H1 (cell line): ENCODE measurements at regions not wholly inside any gene's neighbourhood (a gene's known extent, or its start where the extent isn't known, plus 50 kb on each side); places are given as distances from the start of the nearest gene placed in this dataset.

Source experiments
- BRCA1 ChIP-seq: IDR thresholded peaks from 2 replicates; pipeline ENCODE4 v1.6.1; 2012; ENCODE audit warnings: low read depth, low read length, improper control_type of control experiment
- CTCF ChIP-seq, 3 experiments: IDR thresholded peaks; 1 replicate in 2 of 3; 2 replicates in 1 of 3; pipeline versions ENCODE4 v1.5.1 to v1.6.1; 2011; ENCODE audit warnings: low read length in 3 of 3, mild to moderate bottlenecking in 3 of 3, inconsistent platforms in 2 of 3, low read depth in 1 of 3, moderate library complexity in 1 of 3; ENCODE audit not compliant: insufficient read depth in 1 of 3; ENCODE audit errors: control extremely low read depth in 1 of 3
- E2F6 ChIP-seq: IDR thresholded peaks from 2 replicates; pipeline ENCODE4 v1.6.1; 2012; ENCODE audit warnings: inconsistent platforms
- EGR1 ChIP-seq: IDR thresholded peaks from 2 replicates; pipeline ENCODE4 v1.6.1; 2011; ENCODE audit warnings: low read depth, low read length, borderline replicate concordance
- EZH2 ChIP-seq: fragments of 200-600 bp; sonication (generic); IDR thresholded peaks from 2 replicates; pipeline ENCODE4 v1.7.1; 2012; ENCODE audit warnings: low read depth, mild to moderate bottlenecking, moderate library complexity, low read length, inconsistent platforms; ENCODE audit not compliant: severe bottlenecking
- KDM5A ChIP-seq: fragments of 200-600 bp; IDR thresholded peaks from 2 replicates; pipeline ENCODE4 v1.7.1; 2012; ENCODE audit warnings: mild to moderate bottlenecking, low read length, inconsistent platforms, mixed read lengths
- POLR2A ChIP-seq, 2 experiments: IDR thresholded peaks; 1 replicate in 1 of 2; 2 replicates in 1 of 2; pipeline ENCODE4 v1.6.1; 2011; ENCODE audit warnings: low read depth in 2 of 2, low read length in 2 of 2, mild to moderate bottlenecking in 2 of 2; ENCODE audit errors: control extremely low read depth in 1 of 2
- POLR2AphosphoS5 ChIP-seq: IDR thresholded peaks from 2 replicates; pipeline ENCODE4 v1.6.1; 2011; ENCODE audit warnings: low read depth, low read length
- SIRT6 ChIP-seq: IDR thresholded peaks from one replicate; pipeline ENCODE4 v1.7.1; 2012; ENCODE audit warnings: low read length, inconsistent platforms
- TBP ChIP-seq: IDR thresholded peaks from 2 replicates; pipeline ENCODE4 v1.6.1; 2011; ENCODE audit warnings: low read depth, low read length, improper control_type of control experiment

- TF ChIP-seq CTCF (IDR thresholded peaks at IDR 0.05; ENCODE audit: control extremely low read depth in 1 of 3, insufficient read depth in 1 of 3, low read depth in 1 of 3, low read length in 3 of 3), result no peak
- no peak for TF ChIP-seq POLR2A (IDR thresholded peaks at IDR 0.05; ENCODE audit: control extremely low read depth in 1 of 2, low read depth in 2 of 2, low read length in 2 of 2)
- no peak for TF ChIP-seq TBP
- no peak for TF ChIP-seq BRCA1
- TF ChIP-seq POLR2AphosphoS5, result no peak
- TF ChIP-seq SIRT6, result no peak
- no peak for TF ChIP-seq EZH2
- no peak for TF ChIP-seq E2F6
- no peak for TF ChIP-seq EGR1
- TF ChIP-seq KDM5A, result no peak
Measured at GRCh38 chr7:131255242-131255641, 72.4 kb upstream of the MKLN1 start.
